ENCODE measurements at regions not wholly inside any gene's neighbourhood (a gene's known extent, or its start where the extent isn't known, plus 50 kb on each side); places are given as distances from the start of the nearest gene placed in this dataset.

GRCh38 chr6:156146891-156147290 is 630.3 kb upstream of the ARID1B start:
- no peak for DNase-seq (ENCODE audit: low read depth)
- H3K4me3 ChIP-seq (ENCODE audit: low read depth, low read length) = no peak overlapping the region
- no peak for TF ChIP-seq MAX (IDR thresholded peaks at IDR 0.05; ENCODE audit: low read depth, low read length)

- peak; percentile 49 for DNase-seq (ENCODE audit: low read depth)
- H3K4me3 ChIP-seq (ENCODE audit: low read depth, low read length) = no peak overlapping the region
- TF ChIP-seq MAX (IDR thresholded peaks at IDR 0.05; ENCODE audit: low read depth, low read length) = no peak
- no peak for TF ChIP-seq MYC (IDR thresholded peaks at IDR 0.05; ENCODE audit: low read depth, low read length)
- no peak for TF ChIP-seq POLR2A (IDR thresholded peaks at IDR 0.05; ENCODE audit: extremely low read depth, insufficient read length)
- TF ChIP-seq CTCF (IDR thresholded peaks at IDR 0.05; ENCODE audit: low read depth, low read length) = no peak
These were observed 645.8 kb upstream of the ARID1B start for GRCh38 chr6:156131221-156131903.

GRCh38 chr6:156126535-156126934 is 650.6 kb upstream of the ARID1B start:
- no peak overlapping the region for H3K4me3 ChIP-seq (ENCODE audit: low read depth, low read length)
- no peak for DNase-seq (ENCODE audit: low read depth)
- no peak for TF ChIP-seq POLR2A (IDR thresholded peaks at IDR 0.05; ENCODE audit: extremely low read depth, insufficient read length)
- no peak for TF ChIP-seq MYC (IDR thresholded peaks at IDR 0.05; ENCODE audit: low read depth, low read length)
- TF ChIP-seq MAX (IDR thresholded peaks at IDR 0.05; ENCODE audit: low read depth, low read length) = no peak
- no peak for TF ChIP-seq CTCF (IDR thresholded peaks at IDR 0.05; ENCODE audit: low read depth, low read length)

- H3K4me3 ChIP-seq (ENCODE audit: low read depth, low read length) = no peak overlapping the region
- DNase-seq (ENCODE audit: low read depth) = no peak
- TF ChIP-seq MAX (IDR thresholded peaks at IDR 0.05; ENCODE audit: low read depth, low read length) = no peak
- TF ChIP-seq POLR2A (IDR thresholded peaks at IDR 0.05; ENCODE audit: extremely low read depth, insufficient read length) = no peak
- TF ChIP-seq MYC (IDR thresholded peaks at IDR 0.05; ENCODE audit: low read depth, low read length) = no peak
- no peak for TF ChIP-seq CTCF (IDR thresholded peaks at IDR 0.05; ENCODE audit: low read depth, low read length)
These were observed 651.3 kb upstream of the ARID1B start for GRCh38 chr6:156125844-156126243.

GRCh38 chr6:156123731-156124130 is 653.4 kb upstream of the ARID1B start:
- H3K4me3 ChIP-seq (ENCODE audit: low read depth, low read length) = no peak overlapping the region
- no peak for DNase-seq (ENCODE audit: low read depth)
- TF ChIP-seq POLR2A (IDR thresholded peaks at IDR 0.05; ENCODE audit: extremely low read depth, insufficient read length) = no peak
- no peak for TF ChIP-seq MAX (IDR thresholded peaks at IDR 0.05; ENCODE audit: low read depth, low read length)
- no peak for TF ChIP-seq MYC (IDR thresholded peaks at IDR 0.05; ENCODE audit: low read depth, low read length)
- no peak for TF ChIP-seq CTCF (IDR thresholded peaks at IDR 0.05; ENCODE audit: low read depth, low read length)

GRCh38 chr6:156121973-156122372 is 655.2 kb upstream of the ARID1B start:
- no peak for DNase-seq (ENCODE audit: low read depth)
- TF ChIP-seq CTCF (IDR thresholded peaks at IDR 0.05; ENCODE audit: low read depth, low read length) = no peak
- no peak for TF ChIP-seq POLR2A (IDR thresholded peaks at IDR 0.05; ENCODE audit: extremely low read depth, insufficient read length)
- TF ChIP-seq MYC (IDR thresholded peaks at IDR 0.05; ENCODE audit: low read depth, low read length) = no peak
- TF ChIP-seq MAX (IDR thresholded peaks at IDR 0.05; ENCODE audit: low read depth, low read length) = no peak
- H3K4me3 ChIP-seq (ENCODE audit: low read depth, low read length) = no peak overlapping the region
